Fibroblast of lung (primary cell): ENCODE measurements at regions not wholly inside any gene's neighbourhood (a gene's known extent, or its start where the extent isn't known, plus 50 kb on each side); places are given as distances from the start of the nearest gene placed in this dataset.

Experiments
- CTCF ChIP-seq, 2 donors: IDR thresholded peaks in 1 of 2; conservative IDR thresholded peaks in 1 of 2; 1 replicate in 1 of 2; 2 replicates in 1 of 2; pipeline ENCODE4 v1.5.1; 2011 to 2012; ENCODE audit warnings: low read length in 2 of 2, control low read depth in 1 of 2, inconsistent platforms in 1 of 2, low read depth in 1 of 2, mild to moderate bottlenecking in 1 of 2
- EZH2 ChIP-seq: IDR thresholded peaks from 2 replicates; pipeline ENCODE4 v1.5.1; 2012; ENCODE audit warnings: low read length, control low read depth, mild to moderate bottlenecking; ENCODE audit errors: missing control alignments

GRCh38 chr3:151985787-151986430 is 112.5 kb downstream of the SUCNR1 start:
- TF ChIP-seq CTCF (conservative IDR thresholded peaks at IDR 0.05 in 1 of 2, IDR thresholded peaks at IDR 0.05 in 1 of 2; ENCODE audit: low read depth in 1 of 2, low read length in 2 of 2) (no peak), EZH2 (no peak)
